ENCODE measurements at regions not wholly inside any gene's neighbourhood (a gene's known extent, or its start where the extent isn't known, plus 50 kb on each side); places are given as distances from the start of the nearest gene placed in this dataset.
"Not testable (repeated sequence)": the region's sequence is repeated elsewhere in the genome, so short reads cannot be mapped to it uniquely, and the experiment has no call there.

DNA sequence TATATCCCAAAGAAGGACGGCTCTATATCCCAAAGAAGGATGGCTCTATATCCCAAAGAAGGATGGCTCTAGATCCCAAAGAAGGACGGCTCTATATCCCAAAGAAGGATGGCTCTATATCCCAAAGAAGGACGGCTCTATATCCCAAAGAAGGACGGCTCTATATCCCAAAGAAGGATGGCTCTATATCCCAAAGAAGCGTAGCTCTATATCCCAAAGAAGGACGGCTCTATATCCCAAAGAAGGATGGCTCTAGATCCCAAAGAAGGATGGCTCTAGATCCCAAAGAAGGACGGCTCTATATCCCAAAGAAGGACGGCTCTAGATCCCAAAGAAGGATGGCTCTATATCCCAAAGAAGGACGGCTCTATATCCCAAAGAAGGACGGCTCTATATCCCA, 170.1 kb downstream of the KIF26A start:
- H3K27ac ChIP-seq (ENCODE audit: extremely low read depth, low read depth, low read length); POLR2A ChIA-PET; H3K4me3 ChIP-seq (ENCODE audit: low read depth, low read length); CTCF ChIA-PET; H3K36me3 ChIP-seq (ENCODE audit: control insufficient read depth in 2 of 2, insufficient read depth in 1 of 2, low read length in 2 of 2); H3K4me1 ChIP-seq (ENCODE audit: control insufficient read depth, insufficient read depth, low read length); H3K9me3 ChIP-seq (ENCODE audit: control insufficient read depth, insufficient read depth, low read depth, low read length): not testable (repeated sequence)
- TF ChIP-seq, protein P1, sequence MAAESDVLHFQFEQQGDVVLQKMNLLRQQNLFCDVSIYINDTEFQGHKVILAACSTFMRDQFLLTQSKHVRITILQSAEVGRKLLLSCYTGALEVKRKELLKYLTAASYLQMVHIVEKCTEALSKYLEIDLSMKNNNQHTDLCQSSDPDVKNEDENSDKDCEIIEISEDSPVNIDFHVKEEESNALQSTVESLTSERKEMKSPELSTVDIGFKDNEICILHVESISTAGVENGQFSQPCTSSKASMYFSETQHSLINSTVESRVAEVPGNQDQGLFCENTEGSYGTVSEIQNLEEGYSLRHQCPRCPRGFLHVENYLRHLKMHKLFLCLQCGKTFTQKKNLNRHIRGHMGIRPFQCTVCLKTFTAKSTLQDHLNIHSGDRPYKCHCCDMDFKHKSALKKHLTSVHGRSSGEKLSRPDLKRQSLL (tag by site-specific recombination; IDR thresholded peaks at IDR 0.05): peak; percentile 93; the same call in 1 of the 2 replicates

DNA sequence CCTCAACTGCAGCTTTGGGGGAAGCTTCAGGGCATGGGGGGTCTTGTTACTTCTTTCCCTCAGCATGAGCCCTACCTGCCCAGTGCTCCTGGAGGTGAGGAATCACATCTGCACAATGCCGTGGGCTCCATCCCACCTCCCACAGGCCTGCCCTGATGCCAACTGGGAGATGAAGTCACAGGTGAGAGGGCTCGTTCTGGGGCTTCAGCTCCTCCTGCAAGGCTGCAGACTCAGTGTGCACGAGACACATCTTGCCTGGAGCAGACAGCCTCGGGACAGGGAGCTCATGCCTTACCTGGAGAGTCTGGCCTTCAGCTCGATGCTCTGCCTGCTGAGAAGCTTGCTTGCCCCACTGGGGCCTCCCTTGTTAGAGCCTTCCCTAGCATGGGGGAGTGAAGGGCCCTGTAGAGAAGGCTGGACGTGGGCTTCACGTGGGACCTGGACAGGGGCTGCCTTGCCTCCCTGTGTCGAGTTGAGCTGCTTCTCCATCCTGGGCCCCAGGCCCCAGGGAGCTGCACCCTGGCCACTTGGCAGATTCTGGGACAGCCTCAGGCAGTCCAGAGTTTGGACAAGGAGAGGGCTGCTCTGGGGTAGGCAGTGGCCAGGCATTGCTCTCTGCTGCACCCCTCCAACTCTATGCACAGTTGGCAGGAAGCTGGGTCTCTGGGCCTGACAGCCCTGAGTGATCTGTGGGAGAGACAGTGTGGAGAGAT, 171.4 kb downstream of the KIF26A start:
- ChIA-PET POLR2A (no interaction called here), CTCF (no interaction called here)
- no peaks in the 10 kb centered on the region for H3K4me1 ChIP-seq (ENCODE audit: control insufficient read depth, insufficient read depth, low read length)
- TF ChIP-seq SP2 (tag by site-specific recombination; IDR thresholded peaks at IDR 0.05) (no peak), ZNF548 (tag by site-specific recombination; IDR thresholded peaks at IDR 0.05) (no peak), ZNF433 (tag by site-specific recombination; IDR thresholded peaks at IDR 0.05; ENCODE audit: low read depth) (no peak), ZNF600 (tag by site-specific recombination; IDR thresholded peaks at IDR 0.05) (no peak), KLF10 (tag by site-specific recombination; IDR thresholded peaks at IDR 0.05) (no peak), ZNF114 (tag by site-specific recombination; IDR thresholded peaks at IDR 0.05) (no peak), ZBTB20 (tag by site-specific recombination; IDR thresholded peaks at IDR 0.05) (no peak), ZXDB (tag by site-specific recombination; IDR thresholded peaks at IDR 0.05) (no peak), ZFP3 (tag by site-specific recombination; IDR thresholded peaks at IDR 0.05; ENCODE audit: low read depth) (no peak)
- no peaks in the 10 kb centered on the region for H3K36me3 ChIP-seq (ENCODE audit: control insufficient read depth in 2 of 2, insufficient read depth in 1 of 2, low read length in 2 of 2)
- no peaks in the 10 kb centered on the region for H3K9me3 ChIP-seq (ENCODE audit: control insufficient read depth, insufficient read depth, low read depth, low read length)
- H3K4me3 ChIP-seq (ENCODE audit: low read depth, low read length): no peak overlapping the region
- no peak overlapping the region for H3K27ac ChIP-seq (ENCODE audit: extremely low read depth, low read depth, low read length)

DNA sequence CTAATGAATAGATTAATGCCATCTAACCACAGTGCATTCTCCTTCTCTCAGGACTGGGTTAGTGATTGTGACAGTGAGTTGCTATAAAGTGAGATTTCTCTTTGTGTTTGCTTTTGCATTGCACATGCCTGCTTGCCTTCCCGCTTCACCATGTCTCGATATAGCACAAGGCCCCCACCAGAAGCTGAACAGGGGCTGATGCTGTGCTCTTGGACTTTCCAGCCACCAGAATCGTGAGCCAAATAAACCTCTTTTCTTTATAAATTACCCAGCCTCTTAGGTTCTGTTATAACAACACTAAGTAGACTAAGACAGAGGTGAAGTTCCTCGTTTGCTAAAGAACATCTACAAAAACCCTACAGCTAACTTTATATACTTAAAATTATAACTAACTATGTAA, 173.0 kb downstream of the KIF26A start:
- Histone ChIP-seq H3K27ac (ENCODE audit: extremely low read depth, low read depth, low read length) (no peak overlapping the region), H3K4me3 (ENCODE audit: low read depth, low read length) (no peak overlapping the region), H3K36me3 (ENCODE audit: control insufficient read depth in 2 of 2, insufficient read depth in 1 of 2, low read length in 2 of 2) (no peaks in the 10 kb centered on the region), H3K4me1 (ENCODE audit: control insufficient read depth, insufficient read depth, low read length) (no peaks in the 10 kb centered on the region), H3K9me3 (ENCODE audit: control insufficient read depth, insufficient read depth, low read depth, low read length) (no peaks in the 10 kb centered on the region)
- POLR2A ChIA-PET: no interaction called here
- CTCF ChIA-PET: no interaction called here
- TF ChIP-seq ZNF830 (tag by site-specific recombination; IDR thresholded peaks at IDR 0.05; ENCODE audit: low read depth): no peak
- no peak for TF ChIP-seq ZNF114 (tag by site-specific recombination; IDR thresholded peaks at IDR 0.05)
- no peak for TF ChIP-seq ZNF157 (tag by site-specific recombination; IDR thresholded peaks at IDR 0.05)
- TF ChIP-seq ZNF335 (tag by site-specific recombination; conservative IDR thresholded peaks at IDR 0.05): no peak
- no peak for TF ChIP-seq OSR2 (tag by site-specific recombination; IDR thresholded peaks at IDR 0.05)
- no peak for TF ChIP-seq ZNF654 (tag by site-specific recombination; IDR thresholded peaks at IDR 0.05; ENCODE audit: low read depth)
- no peak for TF ChIP-seq ZNF266 (tag by site-specific recombination; IDR thresholded peaks at IDR 0.05; ENCODE audit: low read depth)
- TF ChIP-seq ZNF623 (tag by site-specific recombination; IDR thresholded peaks at IDR 0.05): no peak
- no peak for TF ChIP-seq ZNF391 (tag by site-specific recombination; IDR thresholded peaks at IDR 0.05; ENCODE audit: borderline replicate concordance, low read depth)
- no peak for TF ChIP-seq ZNF132 (tag by site-specific recombination; IDR thresholded peaks at IDR 0.05; ENCODE audit: borderline replicate concordance)
- TF ChIP-seq, protein P2, sequence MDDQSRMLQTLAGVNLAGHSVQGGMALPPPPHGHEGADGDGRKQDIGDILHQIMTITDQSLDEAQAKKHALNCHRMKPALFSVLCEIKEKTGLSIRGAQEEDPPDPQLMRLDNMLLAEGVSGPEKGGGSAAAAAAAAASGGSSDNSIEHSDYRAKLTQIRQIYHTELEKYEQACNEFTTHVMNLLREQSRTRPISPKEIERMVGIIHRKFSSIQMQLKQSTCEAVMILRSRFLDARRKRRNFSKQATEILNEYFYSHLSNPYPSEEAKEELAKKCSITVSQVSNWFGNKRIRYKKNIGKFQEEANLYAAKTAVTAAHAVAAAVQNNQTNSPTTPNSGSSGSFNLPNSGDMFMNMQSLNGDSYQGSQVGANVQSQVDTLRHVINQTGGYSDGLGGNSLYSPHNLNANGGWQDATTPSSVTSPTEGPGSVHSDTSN (CRISPR knock-in tag; IDR thresholded peaks at IDR 0.05): no peak
- TF ChIP-seq BCL11A (tag by site-specific recombination; IDR thresholded peaks at IDR 0.05; ENCODE audit: low read depth): no peak
- no peak for TF ChIP-seq RBAK (tag by site-specific recombination; IDR thresholded peaks at IDR 0.05)
- TF ChIP-seq, protein P3, sequence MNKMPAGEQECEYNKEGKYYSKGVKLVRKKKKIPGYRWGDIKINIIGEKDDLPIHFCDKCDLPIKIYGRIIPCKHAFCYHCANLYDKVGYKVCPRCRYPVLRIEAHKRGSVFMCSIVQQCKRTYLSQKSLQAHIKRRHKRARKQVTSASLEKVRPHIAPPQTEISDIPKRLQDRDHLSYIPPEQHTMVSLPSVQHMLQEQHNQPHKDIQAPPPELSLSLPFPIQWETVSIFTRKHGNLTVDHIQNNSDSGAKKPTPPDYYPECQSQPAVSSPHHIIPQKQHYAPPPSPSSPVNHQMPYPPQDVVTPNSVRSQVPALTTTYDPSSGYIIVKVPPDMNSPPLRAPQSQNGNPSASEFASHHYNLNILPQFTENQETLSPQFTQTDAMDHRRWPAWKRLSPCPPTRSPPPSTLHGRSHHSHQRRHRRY (tag by site-specific recombination; IDR thresholded peaks at IDR 0.05): no peak
- no peak for TF ChIP-seq ZNF214 (tag by site-specific recombination; IDR thresholded peaks at IDR 0.05; ENCODE audit: borderline replicate concordance)
- TF ChIP-seq, protein P4, sequence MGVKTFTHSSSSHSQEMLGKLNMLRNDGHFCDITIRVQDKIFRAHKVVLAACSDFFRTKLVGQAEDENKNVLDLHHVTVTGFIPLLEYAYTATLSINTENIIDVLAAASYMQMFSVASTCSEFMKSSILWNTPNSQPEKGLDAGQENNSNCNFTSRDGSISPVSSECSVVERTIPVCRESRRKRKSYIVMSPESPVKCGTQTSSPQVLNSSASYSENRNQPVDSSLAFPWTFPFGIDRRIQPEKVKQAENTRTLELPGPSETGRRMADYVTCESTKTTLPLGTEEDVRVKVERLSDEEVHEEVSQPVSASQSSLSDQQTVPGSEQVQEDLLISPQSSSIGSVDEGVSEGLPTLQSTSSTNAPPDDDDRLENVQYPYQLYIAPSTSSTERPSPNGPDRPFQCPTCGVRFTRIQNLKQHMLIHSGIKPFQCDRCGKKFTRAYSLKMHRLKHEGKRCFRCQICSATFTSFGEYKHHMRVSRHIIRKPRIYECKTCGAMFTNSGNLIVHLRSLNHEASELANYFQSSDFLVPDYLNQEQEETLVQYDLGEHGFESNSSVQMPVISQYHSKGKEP (tag by site-specific recombination; IDR thresholded peaks at IDR 0.05): no peak
- TF ChIP-seq, protein P5, sequence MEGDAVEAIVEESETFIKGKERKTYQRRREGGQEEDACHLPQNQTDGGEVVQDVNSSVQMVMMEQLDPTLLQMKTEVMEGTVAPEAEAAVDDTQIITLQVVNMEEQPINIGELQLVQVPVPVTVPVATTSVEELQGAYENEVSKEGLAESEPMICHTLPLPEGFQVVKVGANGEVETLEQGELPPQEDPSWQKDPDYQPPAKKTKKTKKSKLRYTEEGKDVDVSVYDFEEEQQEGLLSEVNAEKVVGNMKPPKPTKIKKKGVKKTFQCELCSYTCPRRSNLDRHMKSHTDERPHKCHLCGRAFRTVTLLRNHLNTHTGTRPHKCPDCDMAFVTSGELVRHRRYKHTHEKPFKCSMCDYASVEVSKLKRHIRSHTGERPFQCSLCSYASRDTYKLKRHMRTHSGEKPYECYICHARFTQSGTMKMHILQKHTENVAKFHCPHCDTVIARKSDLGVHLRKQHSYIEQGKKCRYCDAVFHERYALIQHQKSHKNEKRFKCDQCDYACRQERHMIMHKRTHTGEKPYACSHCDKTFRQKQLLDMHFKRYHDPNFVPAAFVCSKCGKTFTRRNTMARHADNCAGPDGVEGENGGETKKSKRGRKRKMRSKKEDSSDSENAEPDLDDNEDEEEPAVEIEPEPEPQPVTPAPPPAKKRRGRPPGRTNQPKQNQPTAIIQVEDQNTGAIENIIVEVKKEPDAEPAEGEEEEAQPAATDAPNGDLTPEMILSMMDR (tag by site-specific recombination; IDR thresholded peaks at IDR 0.05): no peak

Data from HEK293 (cell line).